GM12878 (cell line): ENCODE measurements at regions not wholly inside any gene's neighbourhood (a gene's known extent, or its start where the extent isn't known, plus 50 kb on each side); places are given as distances from the start of the nearest gene placed in this dataset.

Experiments
- ATAC-seq: fragments of 200-7000 bp; cut with Tn5 transposase; 3 replicates; pipeline ENCODE4 v1.9.1; 2020; ENCODE audit warnings: mild to moderate bottlenecking, moderate library complexity
- BruUV-seq: library from RNA; stranded (reverse); fragments of 400-500 nt; replicated peaks from 2 replicates; lab custom pipeline; 2021; lab: Mats Ljungman, UMichigan
- CTCF ChIA-PET: fragments of 300-600 bp; sonication (Branson Sonifier 250); formaldehyde crosslinking; extraction: SDS; loops from one replicate; lab custom pipeline; 2021; ENCODE audit warnings: inconsistent platforms; lab: Yijun Ruan, JAX
- POLR2A ChIA-PET: fragments of 350-600 bp; formaldehyde crosslinking; extraction: SDS; loops from one replicate; lab custom pipeline; 2021; ENCODE audit warnings: inconsistent platforms; lab: Charles Lee
- RAD21 ChIA-PET: fragments of 300-600 bp; sonication (Branson Sonifier 250); formaldehyde crosslinking; loops from one replicate; lab custom pipeline; 2023; ENCODE audit warnings: antibody characterized with exemption; ENCODE audit not compliant: unreplicated experiment; lab: Charles Lee
- SMC1A ChIA-PET: fragments of 300-600 bp; sonication (Branson Sonifier 250); formaldehyde crosslinking; loops from one replicate; lab custom pipeline; 2023; ENCODE audit not compliant: unreplicated experiment, uncharacterized antibody; lab: Charles Lee
- DNase-seq: peaks from one replicate; pipeline ENCODE4 v3.0.0-alpha.2; 2011; ENCODE audit warnings: low read depth, low spot score
- FAIRE-seq: peaks from 3 replicates; lab custom pipeline; 2011; peaks lifted over from hg19 to GRCh38; lab: Jason Lieb, UNC
- H2AFZ ChIP-seq: 2 replicates; pipeline ENCODE4 v1.6.0; 2011; ENCODE audit warnings: low read depth, low read length, control low read depth; ENCODE audit not compliant: control insufficient read depth
- H3K27ac ChIP-seq: 2 replicates; pipeline ENCODE4 v1.5.1; 2011; ENCODE audit warnings: control low read depth; ENCODE audit not compliant: control insufficient read depth, insufficient read depth
- H3K27me3 ChIP-seq, 2 experiments: replicated peaks in 1 of 2; 2 replicates each; pipeline versions ENCODE4 v1.6.0 to v1.6.1; 2011; ENCODE audit warnings: low read length in 1 of 2; ENCODE audit not compliant: control insufficient read depth in 2 of 2, insufficient read depth in 2 of 2
- H3K36me3 ChIP-seq, 2 experiments: 2 replicates each; pipeline ENCODE4 v1.5.1; 2011; ENCODE audit warnings: low read length in 1 of 2; ENCODE audit not compliant: control insufficient read depth in 2 of 2, insufficient read depth in 2 of 2
- H3K4me1 ChIP-seq: 2 replicates; pipeline ENCODE4 v1.6.1; 2011; ENCODE audit warnings: mild to moderate bottlenecking, low read length, moderate library complexity, mixed read lengths; ENCODE audit not compliant: control insufficient read depth, insufficient read depth
- H3K4me2 ChIP-seq: 2 replicates; pipeline ENCODE4 v1.6.0; 2011; ENCODE audit warnings: control low read depth; ENCODE audit not compliant: control insufficient read depth, insufficient read depth
- H3K4me3 ChIP-seq: fragments of 200-600 bp; sonication (generic); 2 replicates; pipeline ENCODE4 v1.5.1; 2016
- H3K79me2 ChIP-seq: 2 replicates; pipeline ENCODE4 v1.6.0; 2011; ENCODE audit warnings: low read length; ENCODE audit not compliant: control insufficient read depth, insufficient read depth
- H3K9ac ChIP-seq: 2 replicates; pipeline ENCODE4 v1.8.0; 2011; ENCODE audit warnings: low read length, control low read depth, mixed read lengths; ENCODE audit not compliant: control insufficient read depth, insufficient read depth
- H3K9me3 ChIP-seq: replicated peaks from 3 replicates; pipeline ENCODE4 v1.5.1; 2011; ENCODE audit warnings: mild to moderate bottlenecking, low read length; ENCODE audit not compliant: control insufficient read depth, insufficient read depth
- H4K20me1 ChIP-seq: 2 replicates; pipeline ENCODE4 v1.6.0; 2011; ENCODE audit not compliant: control insufficient read depth, insufficient read depth
- ASH2L ChIP-seq: fragments of 300-600, 200-600 bp; sonication (generic); IDR thresholded peaks from 2 replicates; pipeline ENCODE4 v1.6.1; 2017; ENCODE audit warnings: low read depth, mild to moderate bottlenecking, borderline replicate concordance
- BCL11A ChIP-seq: IDR thresholded peaks from 2 replicates; pipeline ENCODE4 v1.6.1; 2011; ENCODE audit warnings: low read depth, low read length
- GABPA ChIP-seq: IDR thresholded peaks from 2 replicates; pipeline ENCODE4 v1.6.1; 2014; ENCODE audit warnings: antibody characterized with exemption, low read depth, mild to moderate bottlenecking, inconsistent platforms
- MEF2B ChIP-seq: fragments of 450-650 bp; IDR thresholded peaks from 2 replicates; pipeline ENCODE4 v1.6.1; 2018; ENCODE audit warnings: mild to moderate bottlenecking, moderate library complexity; ENCODE audit not compliant: partially characterized antibody, poor library complexity, severe bottlenecking
- NR2C2 ChIP-seq: IDR thresholded peaks from 2 replicates; pipeline ENCODE4 v1.6.1; 2011; ENCODE audit warnings: borderline replicate concordance, low read depth; ENCODE audit not compliant: control insufficient read depth, insufficient read length
- WGBS: methylation state at CpG from one replicate; pipeline ENCODE4 v1.1.6; 2016; ENCODE audit warnings: low lambda C conversion rate; ENCODE audit not compliant: insufficient replicate concordance, insufficient coverage; ENCODE audit errors: missing lambda C conversion rate; 5-methylcytosine and 5-hydroxymethylcytosine counted together
- in situ Hi-C: fragments of 300-500 bp; cut with MboI; formaldehyde crosslinking; loops from 9 replicates; pipeline ENCODE4 v1.14.3; 2018; ENCODE audit warnings: mixed read lengths
- intact Hi-C: fragments of 100-400 bp; cut with micrococcal nuclease; formaldehyde crosslinking; loops from one replicate; pipeline ENCODE4 v1.14.2; 2022; ENCODE audit not compliant: unreplicated experiment
- TF ChIP-seq, protein P1 (sequence below): fragments of 450-650 bp; IDR thresholded peaks from 2 replicates; pipeline ENCODE4 v1.6.1; 2018; ENCODE audit warnings: borderline replicate concordance, mild to moderate bottlenecking; ENCODE audit not compliant: partially characterized antibody
- TF ChIP-seq, protein P2 (sequence below): IDR thresholded peaks from 2 replicates; pipeline ENCODE4 v1.6.1; 2012; ENCODE audit warnings: low read depth, low read length, improper control_type of control experiment

DNA sequence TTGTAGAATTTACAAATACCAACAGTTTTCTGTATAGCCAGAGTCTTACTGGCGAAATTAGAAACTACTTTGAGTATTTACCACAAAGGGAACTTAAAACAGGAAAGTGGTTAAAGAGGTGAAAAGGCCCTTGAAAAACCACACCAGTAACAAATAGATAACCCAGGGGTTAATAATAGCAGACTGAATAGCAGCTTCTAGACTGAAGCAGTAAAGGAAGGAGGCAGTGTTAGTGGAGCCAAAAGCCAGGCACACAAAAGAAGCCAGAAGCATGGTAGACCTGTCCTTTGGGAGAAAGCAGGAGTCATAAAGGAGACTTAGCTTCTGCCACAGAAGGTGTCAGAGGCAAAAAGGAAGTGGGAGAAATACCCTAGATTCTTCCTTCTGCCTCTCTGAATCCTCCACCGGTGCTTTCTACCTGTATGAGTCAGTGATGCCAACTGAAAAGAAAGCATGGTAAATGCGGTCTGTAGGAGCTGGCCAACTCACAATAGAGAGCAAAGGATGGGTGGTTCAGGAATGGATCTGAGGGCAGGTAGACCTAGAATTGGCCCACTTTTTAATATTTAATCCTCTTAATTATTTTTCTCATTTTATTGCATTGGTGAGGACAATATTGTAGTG is 97.3 kb downstream of the ARL6IP6 start:
- ATAC-seq (peak; percentile 43), FAIRE-seq (no peak), DNase-seq (no peak)
- Histone ChIP-seq H3K36me3 (no peaks in the 10 kb centered on the region), H3K9ac (no peak overlapping the region), H3K27me3 (no peaks in the 10 kb centered on the region), H3K27ac (no peak overlapping the region), H2AFZ (no peak overlapping the region), H4K20me1 (no peaks in the 10 kb centered on the region), H3K4me1 (no peaks in the 10 kb centered on the region), H3K4me2 (no peak overlapping the region), H3K9me3 (no peaks in the 10 kb centered on the region; the same call in 2 of the 3 replicates), H3K79me2 (no peaks in the 10 kb centered on the region), H3K4me3 (no peak overlapping the region)
- WGBS: 16% methylated on average over 3 of the region's 3 CpGs
- ChIA-PET CTCF (no interaction called here), POLR2A (no interaction called here), SMC1A (no interaction called here), RAD21 (no interaction called here)
- in situ Hi-C loops (no loop called here), intact Hi-C loops (no loop called here)
- no peak for TF ChIP-seq BCL11A
- no peak for TF ChIP-seq ASH2L
- TF ChIP-seq MEF2B: no peak
- TF ChIP-seq, protein P1, sequence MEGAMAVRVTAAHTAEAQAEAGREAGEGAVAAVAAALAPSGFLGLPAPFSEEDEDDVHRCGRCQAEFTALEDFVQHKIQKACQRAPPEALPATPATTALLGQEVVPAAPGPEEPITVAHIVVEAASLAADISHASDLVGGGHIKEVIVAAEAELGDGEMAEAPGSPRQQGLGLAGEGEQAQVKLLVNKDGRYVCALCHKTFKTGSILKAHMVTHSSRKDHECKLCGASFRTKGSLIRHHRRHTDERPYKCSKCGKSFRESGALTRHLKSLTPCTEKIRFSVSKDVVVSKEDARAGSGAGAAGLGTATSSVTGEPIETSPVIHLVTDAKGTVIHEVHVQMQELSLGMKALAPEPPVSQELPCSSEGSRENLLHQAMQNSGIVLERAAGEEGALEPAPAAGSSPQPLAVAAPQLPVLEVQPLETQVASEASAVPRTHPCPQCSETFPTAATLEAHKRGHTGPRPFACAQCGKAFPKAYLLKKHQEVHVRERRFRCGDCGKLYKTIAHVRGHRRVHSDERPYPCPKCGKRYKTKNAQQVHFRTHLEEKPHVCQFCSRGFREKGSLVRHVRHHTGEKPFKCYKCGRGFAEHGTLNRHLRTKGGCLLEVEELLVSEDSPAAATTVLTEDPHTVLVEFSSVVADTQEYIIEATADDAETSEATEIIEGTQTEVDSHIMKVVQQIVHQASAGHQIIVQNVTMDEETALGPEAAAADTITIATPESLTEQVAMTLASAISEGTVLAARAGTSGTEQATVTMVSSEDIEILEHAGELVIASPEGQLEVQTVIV: no peak
- no peak for TF ChIP-seq NR2C2
- no peak for TF ChIP-seq GABPA
- TF ChIP-seq, protein P2, sequence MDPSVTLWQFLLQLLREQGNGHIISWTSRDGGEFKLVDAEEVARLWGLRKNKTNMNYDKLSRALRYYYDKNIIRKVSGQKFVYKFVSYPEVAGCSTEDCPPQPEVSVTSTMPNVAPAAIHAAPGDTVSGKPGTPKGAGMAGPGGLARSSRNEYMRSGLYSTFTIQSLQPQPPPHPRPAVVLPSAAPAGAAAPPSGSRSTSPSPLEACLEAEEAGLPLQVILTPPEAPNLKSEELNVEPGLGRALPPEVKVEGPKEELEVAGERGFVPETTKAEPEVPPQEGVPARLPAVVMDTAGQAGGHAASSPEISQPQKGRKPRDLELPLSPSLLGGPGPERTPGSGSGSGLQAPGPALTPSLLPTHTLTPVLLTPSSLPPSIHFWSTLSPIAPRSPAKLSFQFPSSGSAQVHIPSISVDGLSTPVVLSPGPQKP: no peak
- no TSS peak for BruUV-seq
